Caco-2 (cell line): ENCODE measurements at regions not wholly inside any gene's neighbourhood (a gene's known extent, or its start where the extent isn't known, plus 50 kb on each side); places are given as distances from the start of the nearest gene placed in this dataset.

Source experiments
- BruUV-seq: library from RNA; stranded (reverse); fragments of 400-500 nt; replicated peaks from 2 replicates; lab custom pipeline; 2021; lab: Mats Ljungman, UMichigan
- CTCF ChIA-PET: fragments of 300-600 bp; sonication (Branson Sonifier 250); formaldehyde crosslinking; loops from one replicate; lab custom pipeline; 2022; ENCODE audit warnings: antibody characterized with exemption; lab: Charles Lee
- POLR2A ChIA-PET: fragments of 300-600 bp; sonication (Branson Sonifier 250); formaldehyde crosslinking; loops from one replicate; lab custom pipeline; 2022; ENCODE audit warnings: antibody characterized with exemption; lab: Charles Lee
- DNase-seq, 2 experiments: peaks; one replicate each; pipeline versions ENCODE4 v3.0.0 to v3.0.0-alpha.2; 2020 to 2022
- H3K27me3 ChIP-seq: replicated peaks from 2 replicates; pipeline ENCODE4 v1.6.0; 2011; ENCODE audit warnings: low read length; ENCODE audit not compliant: control insufficient read depth, insufficient read depth
- H3K36me3 ChIP-seq: 2 replicates; pipeline ENCODE4 v1.5.1; 2011; ENCODE audit warnings: low read length; ENCODE audit not compliant: control insufficient read depth, insufficient read depth
- H3K4me1 ChIP-seq: fragments of 250-450 bp; sonication (Bioruptor Pico); 2 replicates; pipeline ENCODE4 v1.5.1; 2020; ENCODE audit warnings: mild to moderate bottlenecking
- H3K4me3 ChIP-seq: 2 replicates; pipeline ENCODE4 v1.5.1; 2011; ENCODE audit warnings: low read depth, mild to moderate bottlenecking, control low read depth, low read length
- H3K9me3 ChIP-seq: fragments of 250-450 bp; sonication (Bioruptor Pico); 2 replicates; pipeline ENCODE4 v1.5.1; 2020; ENCODE audit warnings: mild to moderate bottlenecking, moderate library complexity
- H3K27ac Mint-ChIP-seq: one replicate; pipeline ENCODE4 v1.8.0; 2022; ENCODE audit warnings: mixed read lengths; ENCODE audit not compliant: unreplicated experiment
- H3K27me3 Mint-ChIP-seq: one replicate; pipeline ENCODE4 v1.8.0; 2022; ENCODE audit warnings: mixed read lengths; ENCODE audit not compliant: insufficient read depth, unreplicated experiment
- H3K36me3 Mint-ChIP-seq: one replicate; pipeline ENCODE4 v1.8.0; 2022; ENCODE audit warnings: mild to moderate bottlenecking, mixed read lengths; ENCODE audit not compliant: insufficient read depth, unreplicated experiment
- H3K4me1 Mint-ChIP-seq: one replicate; pipeline ENCODE4 v1.8.0; 2022; ENCODE audit warnings: low read depth, mixed read lengths; ENCODE audit not compliant: unreplicated experiment
- H3K4me3 Mint-ChIP-seq: one replicate; pipeline ENCODE4 v1.8.0; 2022; ENCODE audit warnings: mild to moderate bottlenecking, moderate library complexity, mixed read lengths; ENCODE audit not compliant: unreplicated experiment
- H3K9me3 Mint-ChIP-seq: one replicate; pipeline ENCODE4 v1.8.0; 2022; ENCODE audit warnings: mixed read lengths; ENCODE audit not compliant: unreplicated experiment
- CTCF ChIP-seq, 2 experiments: fragments of 200-600 bp in 1 of 2; IDR thresholded peaks; 1 replicate in 1 of 2; 2 replicates in 1 of 2; pipeline versions ENCODE4 v1.5.1 to v1.8.0; 2011 to 2022; ENCODE audit warnings: antibody characterized with exemption in 1 of 2, control low read depth in 1 of 2, inconsistent platforms in 1 of 2, low read depth in 1 of 2, low read length in 1 of 2, mild to moderate bottlenecking in 1 of 2, moderate library complexity in 1 of 2; ENCODE audit not compliant: insufficient read depth in 1 of 2, severe bottlenecking in 1 of 2, unreplicated experiment in 1 of 2
- intact Hi-C: fragments of 100-400 bp; cut with micrococcal nuclease; formaldehyde crosslinking; loops from one replicate; pipeline ENCODE4 v1.10.0; 2022; ENCODE audit not compliant: unreplicated experiment

- POLR2A ChIA-PET: no interaction called here
- CTCF ChIA-PET: no interaction called here
- H3K4me1 Mint-ChIP-seq: peaks cover 10% of the 10 kb centered on the region
These were observed 60.3 kb upstream of the GADD45A start for GRCh38 chr1:67624680-67625079.

GRCh38 chr1:67626090-67626860, 58.7 kb upstream of the GADD45A start:
- no peaks in the 10 kb centered on the region for H3K27me3 ChIP-seq
- CTCF ChIA-PET: no interaction called here
- H3K36me3 Mint-ChIP-seq: peaks cover 4% of the 10 kb centered on the region
- no TSS peak for BruUV-seq
- peaks cover 13% of the 10 kb centered on the region for H3K4me1 Mint-ChIP-seq
- no peaks in the 10 kb centered on the region for H3K27me3 Mint-ChIP-seq
- no peak overlapping the region for H3K27ac Mint-ChIP-seq
- H3K36me3 ChIP-seq: no peaks in the 10 kb centered on the region
- POLR2A ChIA-PET: no interaction called here
- no peak overlapping the region for H3K4me3 Mint-ChIP-seq
- intact Hi-C loops: no loop called here
- no peak for TF ChIP-seq CTCF (IDR thresholded peaks at IDR 0.05; ENCODE audit: insufficient read depth in 1 of 2, low read depth in 1 of 2, low read length in 1 of 2, severe bottlenecking in 1 of 2, unreplicated experiment in 1 of 2)
- H3K4me3 ChIP-seq: no peak overlapping the region
- no peak for DNase-seq
- H3K9me3 ChIP-seq: no peaks in the 10 kb centered on the region
- peaks cover 8% of the 10 kb centered on the region for H3K9me3 Mint-ChIP-seq
- peaks cover 17% of the 10 kb centered on the region for H3K4me1 ChIP-seq

More at GRCh38 chr1:67624680-67625079, 60.3 kb upstream of the GADD45A start:
- Histone ChIP-seq H3K36me3 (no peaks in the 10 kb centered on the region), H3K4me3 (no peak overlapping the region), H3K4me1 (0 out of 2 replicates have a peak, but pooled peaks cover 4% of the 10 kb centered on the region), H3K9me3 (no peaks in the 10 kb centered on the region), H3K27me3 (no peaks in the 10 kb centered on the region)
- DNase-seq: no peak
- Mint-ChIP-seq H3K9me3 (peaks cover 8% of the 10 kb centered on the region), H3K27ac (no peak overlapping the region), H3K4me3 (no peak overlapping the region), H3K27me3 (no peaks in the 10 kb centered on the region), H3K36me3 (peaks cover 4% of the 10 kb centered on the region)
- intact Hi-C loops: no loop called here
- BruUV-seq: no TSS peak
- no peak for TF ChIP-seq CTCF (IDR thresholded peaks at IDR 0.05; ENCODE audit: insufficient read depth in 1 of 2, low read depth in 1 of 2, low read length in 1 of 2, severe bottlenecking in 1 of 2, unreplicated experiment in 1 of 2)

- POLR2A ChIA-PET: no interaction called here
- no peak overlapping the region for H3K4me3 Mint-ChIP-seq
- CTCF ChIA-PET: no interaction called here
- no peaks in the 10 kb centered on the region for H3K36me3 ChIP-seq
- peaks cover 23% of the 10 kb centered on the region for H3K4me1 ChIP-seq
- H3K27me3 ChIP-seq: no peaks in the 10 kb centered on the region
- peaks cover 8% of the 10 kb centered on the region for H3K9me3 Mint-ChIP-seq
- H3K4me1 Mint-ChIP-seq: peaks cover 19% of the 10 kb centered on the region
- no peak overlapping the region for H3K27ac Mint-ChIP-seq
- intact Hi-C loops: no loop called here
- BruUV-seq: no TSS peak
- no peaks in the 10 kb centered on the region for H3K27me3 Mint-ChIP-seq
- H3K4me3 ChIP-seq: no peak overlapping the region
- no peaks in the 10 kb centered on the region for H3K9me3 ChIP-seq
- TF ChIP-seq CTCF (IDR thresholded peaks at IDR 0.05; ENCODE audit: insufficient read depth in 1 of 2, low read depth in 1 of 2, low read length in 1 of 2, severe bottlenecking in 1 of 2, unreplicated experiment in 1 of 2): no peak
- peaks cover 4% of the 10 kb centered on the region for H3K36me3 Mint-ChIP-seq
- no peak for DNase-seq
These were observed 58.2 kb upstream of the GADD45A start for GRCh38 chr1:67626861-67627235.
